IMR-90 (cell line): ENCODE measurements at regions not wholly inside any gene's neighbourhood (a gene's known extent, or its start where the extent isn't known, plus 50 kb on each side); places are given as distances from the start of the nearest gene placed in this dataset.

Source experiments
- ATAC-seq: fragments of 200-7000 bp; cut with Tn5 transposase; 2 replicates; pipeline ENCODE4 v1.9.1; 2020; ENCODE audit warnings: low read depth, mild to moderate bottlenecking, moderate library complexity
- BruUV-seq: library from RNA; stranded (reverse); fragments of 400-500 nt; replicated peaks from 2 replicates; lab custom pipeline; 2021; lab: Mats Ljungman, UMichigan
- CTCF ChIA-PET: fragments of 300-600 bp; formaldehyde crosslinking; extraction: SDS; loops from one replicate; lab custom pipeline; 2021; ENCODE audit warnings: antibody characterized with exemption; lab: Yijun Ruan, JAX
- POLR2A ChIA-PET: fragments of 300-600 bp; sonication (Branson Sonifier 250); formaldehyde crosslinking; loops from one replicate; lab custom pipeline; 2022; ENCODE audit warnings: antibody characterized with exemption; ENCODE audit not compliant: unreplicated experiment; lab: Charles Lee
- DNase-seq: peaks from one replicate; pipeline ENCODE4 v3.0.0; 2013
- H2AFZ ChIP-seq: replicated peaks from 2 replicates; pipeline ENCODE3; 2013; ENCODE audit warnings: low read length, mild to moderate bottlenecking; ENCODE audit not compliant: poor library complexity
- H2AK5ac ChIP-seq: 2 replicates; pipeline ENCODE4 v1.6.1; 2013; ENCODE audit warnings: low read depth, low read length, inconsistent platforms
- H2AK9ac ChIP-seq: replicated peaks from 2 replicates; pipeline ENCODE3; 2013; ENCODE audit warnings: mild to moderate bottlenecking, low read depth, low read length, moderate library complexity; ENCODE audit not compliant: poor library complexity
- H2BK120ac ChIP-seq: 2 replicates; pipeline ENCODE4 v1.6.1; 2013; ENCODE audit warnings: low read depth, low read length, inconsistent platforms
- H2BK15ac ChIP-seq: 3 replicates; pipeline ENCODE4 v1.6.1; 2013; ENCODE audit warnings: low read depth, low read length, inconsistent platforms
- H2BK20ac ChIP-seq: 2 replicates; pipeline ENCODE4 v1.6.1; 2013; ENCODE audit warnings: low read depth, mild to moderate bottlenecking, inconsistent platforms, low read length, moderate library complexity
- H2BK5ac ChIP-seq: 2 replicates; pipeline ENCODE4 v1.6.1; 2013; ENCODE audit warnings: mild to moderate bottlenecking, low read depth, low read length, inconsistent platforms; ENCODE audit not compliant: poor library complexity, severe bottlenecking
- H3K14ac ChIP-seq: replicated peaks from 2 replicates; pipeline ENCODE4 v1.6.1; 2013; ENCODE audit warnings: low read depth, low read length, inconsistent platforms
- H3K18ac ChIP-seq: 2 replicates; pipeline ENCODE4 v1.6.1; 2013; ENCODE audit warnings: low read depth, low read length, control low read depth
- H3K23ac ChIP-seq: 2 replicates; pipeline ENCODE4 v1.6.1; 2013; ENCODE audit warnings: low read depth, low read length, inconsistent platforms
- H3K27ac ChIP-seq: 2 replicates; pipeline ENCODE4 v1.5.1; 2013; ENCODE audit warnings: mild to moderate bottlenecking, control low read depth, low read length; ENCODE audit not compliant: insufficient read depth
- H3K27me3 ChIP-seq: 2 replicates; pipeline ENCODE4 v1.6.1; 2013; ENCODE audit warnings: low read length; ENCODE audit not compliant: control insufficient read depth, insufficient read depth
- H3K36me3 ChIP-seq: 2 replicates; pipeline ENCODE4 v1.6.1; 2013; ENCODE audit warnings: low read length, mixed read lengths; ENCODE audit not compliant: control insufficient read depth, insufficient read depth
- H3K4ac ChIP-seq: 2 replicates; pipeline ENCODE4 v1.6.1; 2013; ENCODE audit warnings: low read depth, low read length, inconsistent platforms
- H3K4me1 ChIP-seq: 2 replicates; pipeline ENCODE4 v1.6.1; 2013; ENCODE audit warnings: low read length, mixed read lengths; ENCODE audit not compliant: control insufficient read depth, insufficient read depth
- H3K4me2 ChIP-seq: 2 replicates; pipeline ENCODE4 v1.6.1; 2013; ENCODE audit warnings: low read depth, mild to moderate bottlenecking, control low read depth, low read length, moderate library complexity
- H3K4me3 ChIP-seq: 2 replicates; pipeline ENCODE4 v1.5.1; 2013; ENCODE audit warnings: low read depth, mild to moderate bottlenecking, control low read depth, low read length, moderate library complexity; ENCODE audit not compliant: insufficient read depth
- H3K56ac ChIP-seq: 2 replicates; pipeline ENCODE4 v1.6.1; 2013; ENCODE audit warnings: low read length, inconsistent platforms; ENCODE audit not compliant: insufficient read depth; ENCODE audit errors: extremely low read depth
- H3K79me1 ChIP-seq, 2 experiments: 2 replicates each; pipeline ENCODE4 v1.6.1; 2013; ENCODE audit warnings: low read length in 2 of 2, inconsistent platforms in 1 of 2, low read depth in 1 of 2
- H3K9ac ChIP-seq: 2 replicates; pipeline ENCODE4 v1.6.1; 2013; ENCODE audit warnings: low read depth, low read length, control low read depth
- H3K9me1 ChIP-seq: 2 replicates; pipeline ENCODE4 v1.6.1; 2013; ENCODE audit warnings: low read length, inconsistent platforms; ENCODE audit not compliant: insufficient read depth
- H3K9me3 ChIP-seq: 2 replicates; pipeline ENCODE4 v1.6.1; 2013; ENCODE audit warnings: low read length; ENCODE audit not compliant: control insufficient read depth, insufficient read depth
- H4K20me1 ChIP-seq: 2 replicates; pipeline ENCODE4 v1.6.1; 2013; ENCODE audit warnings: low read length, inconsistent platforms; ENCODE audit not compliant: insufficient read depth
- H4K5ac ChIP-seq: 2 replicates; pipeline ENCODE4 v1.6.1; 2013; ENCODE audit warnings: mild to moderate bottlenecking, low read depth, low read length, control low read depth
- H4K8ac ChIP-seq, 2 experiments: 2 replicates each; pipeline ENCODE4 v1.6.1; 2013; ENCODE audit warnings: low read depth in 2 of 2, low read length in 2 of 2, control low read depth in 1 of 2, inconsistent platforms in 1 of 2
- H4K91ac ChIP-seq: 2 replicates; pipeline ENCODE4 v1.6.1; 2013; ENCODE audit warnings: low read depth, low read length, inconsistent platforms; ENCODE audit not compliant: insufficient read depth
- BHLHE40 ChIP-seq: fragments of 150-350 bp; IDR thresholded peaks from 2 replicates; pipeline ENCODE4 v1.6.1; 2016; ENCODE audit warnings: mild to moderate bottlenecking, low read depth, low read length
- CEBPB ChIP-seq: IDR thresholded peaks from 2 replicates; pipeline ENCODE4 v1.6.1; 2012; ENCODE audit warnings: low read depth, low read length, improper control_type of control experiment
- CHD1 ChIP-seq: IDR thresholded peaks from 2 replicates; pipeline ENCODE4 v1.6.1; 2012; ENCODE audit warnings: low read depth, low read length, improper control_type of control experiment
- FOS ChIP-seq: fragments of 150-350 bp; IDR thresholded peaks from 2 replicates; pipeline ENCODE4 v1.6.1; 2016; ENCODE audit warnings: low read depth, low read length
- MAFK ChIP-seq: IDR thresholded peaks from 2 replicates; pipeline ENCODE4 v1.6.1; 2012; ENCODE audit warnings: low read depth, low read length, improper control_type of control experiment
- MAZ ChIP-seq: IDR thresholded peaks from 2 replicates; pipeline ENCODE4 v1.6.1; 2012; ENCODE audit warnings: low read depth, mild to moderate bottlenecking, low read length, improper control_type of control experiment, moderate library complexity, borderline replicate concordance
- MXI1 ChIP-seq: IDR thresholded peaks from 2 replicates; pipeline ENCODE4 v1.6.1; 2012; ENCODE audit warnings: low read depth, mild to moderate bottlenecking, low read length, moderate library complexity, borderline replicate concordance
- NFE2L2 ChIP-seq: fragments of 150-350 bp; IDR thresholded peaks from 2 replicates; pipeline ENCODE4 v1.6.1; 2016; ENCODE audit warnings: low read depth, mild to moderate bottlenecking, low read length
- POLR2A ChIP-seq: IDR thresholded peaks from 2 replicates; pipeline ENCODE4 v1.6.1; 2012; ENCODE audit warnings: mild to moderate bottlenecking, low read depth, low read length
- RAD21 ChIP-seq: IDR thresholded peaks from 2 replicates; pipeline ENCODE4 v1.6.1; 2012; ENCODE audit warnings: low read length, improper control_type of control experiment
- RCOR1 ChIP-seq: IDR thresholded peaks from 2 replicates; pipeline ENCODE4 v1.6.1; 2012; ENCODE audit warnings: mild to moderate bottlenecking, low read length, improper control_type of control experiment; ENCODE audit not compliant: insufficient replicate concordance
- RFX5 ChIP-seq: IDR thresholded peaks from 2 replicates; pipeline ENCODE4 v1.8.0; 2012; ENCODE audit warnings: low read depth, mild to moderate bottlenecking, low read length, moderate library complexity
- SMC3 ChIP-seq: fragments of 150-350 bp; IDR thresholded peaks from 2 replicates; pipeline ENCODE4 v1.6.1; 2016; ENCODE audit warnings: low read depth, mild to moderate bottlenecking, antibody characterized with exemption, low read length, moderate library complexity
- dilution Hi-C: fragments of 300-500 bp; cut with HindIII; formaldehyde crosslinking; loops from one replicate; pipeline ENCODE4 v1.14.3; 2018; ENCODE audit warnings: low sequenced_read_pairs; ENCODE audit not compliant: unreplicated experiment
- in situ Hi-C: fragments of 300-500 bp; cut with MboI; formaldehyde crosslinking; loops from 3 replicates; pipeline ENCODE4 v1.14.3; 2019; ENCODE audit warnings: low sequenced_read_pairs, inconsistent platforms, mixed read lengths
- intact Hi-C: fragments of 100-400 bp; cut with micrococcal nuclease; formaldehyde crosslinking; loops from 2 replicates; pipeline ENCODE4 v1.10.0; 2022
- TF ChIP-seq, protein P1 (sequence below): fragments of 150-350 bp; IDR thresholded peaks from 2 replicates; pipeline ENCODE4 v1.6.1; 2016; ENCODE audit warnings: low read depth, mild to moderate bottlenecking, low read length, moderate library complexity, borderline replicate concordance
- TF ChIP-seq, protein P2 (sequence below): conservative IDR thresholded peaks from 2 replicates; pipeline ENCODE4 v1.5.1; 2012; ENCODE audit warnings: mild to moderate bottlenecking, low read depth, low read length, improper control_type of control experiment
- TF ChIP-seq, protein P3 (sequence below): fragments of 150-350 bp; IDR thresholded peaks from 2 replicates; pipeline ENCODE4 v1.6.1; 2017; ENCODE audit warnings: mild to moderate bottlenecking, antibody characterized with exemption, low read length, low read depth

DNA sequence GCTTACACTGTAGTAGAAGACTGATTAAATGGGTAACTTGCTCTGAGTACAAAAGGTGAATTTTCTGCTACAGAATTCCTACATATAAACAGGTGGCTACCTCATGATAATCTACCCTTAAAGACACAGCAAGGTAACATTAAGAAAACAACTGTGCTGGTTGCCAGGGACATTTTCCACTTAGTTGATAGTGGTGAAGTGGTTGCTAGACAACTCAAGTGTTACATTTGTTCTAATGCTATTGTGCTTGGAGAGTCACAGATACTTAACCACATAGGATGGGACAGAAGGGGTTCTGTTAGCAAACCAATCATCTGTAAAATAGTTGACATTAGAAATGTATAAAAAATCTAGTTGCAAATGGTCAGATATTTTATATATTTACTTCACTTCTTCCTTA lies 870.3 kb upstream of the SEL1L start:
- CTCF ChIA-PET, result no interaction called here
- POLR2A ChIA-PET, result no interaction called here
- TF ChIP-seq FOS (no peak), RCOR1 (no peak), CHD1 (no peak), MXI1 (no peak), NFE2L2 (no peak), SMC3 (no peak), MAFK (no peak), CEBPB (no peak), BHLHE40 (no peak), RFX5 (no peak), RAD21 (no peak), MAZ (no peak), POLR2A (no peak)
- TF ChIP-seq, protein P1, sequence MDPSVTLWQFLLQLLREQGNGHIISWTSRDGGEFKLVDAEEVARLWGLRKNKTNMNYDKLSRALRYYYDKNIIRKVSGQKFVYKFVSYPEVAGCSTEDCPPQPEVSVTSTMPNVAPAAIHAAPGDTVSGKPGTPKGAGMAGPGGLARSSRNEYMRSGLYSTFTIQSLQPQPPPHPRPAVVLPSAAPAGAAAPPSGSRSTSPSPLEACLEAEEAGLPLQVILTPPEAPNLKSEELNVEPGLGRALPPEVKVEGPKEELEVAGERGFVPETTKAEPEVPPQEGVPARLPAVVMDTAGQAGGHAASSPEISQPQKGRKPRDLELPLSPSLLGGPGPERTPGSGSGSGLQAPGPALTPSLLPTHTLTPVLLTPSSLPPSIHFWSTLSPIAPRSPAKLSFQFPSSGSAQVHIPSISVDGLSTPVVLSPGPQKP, result no peak
- TF ChIP-seq, protein P2, sequence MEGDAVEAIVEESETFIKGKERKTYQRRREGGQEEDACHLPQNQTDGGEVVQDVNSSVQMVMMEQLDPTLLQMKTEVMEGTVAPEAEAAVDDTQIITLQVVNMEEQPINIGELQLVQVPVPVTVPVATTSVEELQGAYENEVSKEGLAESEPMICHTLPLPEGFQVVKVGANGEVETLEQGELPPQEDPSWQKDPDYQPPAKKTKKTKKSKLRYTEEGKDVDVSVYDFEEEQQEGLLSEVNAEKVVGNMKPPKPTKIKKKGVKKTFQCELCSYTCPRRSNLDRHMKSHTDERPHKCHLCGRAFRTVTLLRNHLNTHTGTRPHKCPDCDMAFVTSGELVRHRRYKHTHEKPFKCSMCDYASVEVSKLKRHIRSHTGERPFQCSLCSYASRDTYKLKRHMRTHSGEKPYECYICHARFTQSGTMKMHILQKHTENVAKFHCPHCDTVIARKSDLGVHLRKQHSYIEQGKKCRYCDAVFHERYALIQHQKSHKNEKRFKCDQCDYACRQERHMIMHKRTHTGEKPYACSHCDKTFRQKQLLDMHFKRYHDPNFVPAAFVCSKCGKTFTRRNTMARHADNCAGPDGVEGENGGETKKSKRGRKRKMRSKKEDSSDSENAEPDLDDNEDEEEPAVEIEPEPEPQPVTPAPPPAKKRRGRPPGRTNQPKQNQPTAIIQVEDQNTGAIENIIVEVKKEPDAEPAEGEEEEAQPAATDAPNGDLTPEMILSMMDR, result no peak
- TF ChIP-seq, protein P3, sequence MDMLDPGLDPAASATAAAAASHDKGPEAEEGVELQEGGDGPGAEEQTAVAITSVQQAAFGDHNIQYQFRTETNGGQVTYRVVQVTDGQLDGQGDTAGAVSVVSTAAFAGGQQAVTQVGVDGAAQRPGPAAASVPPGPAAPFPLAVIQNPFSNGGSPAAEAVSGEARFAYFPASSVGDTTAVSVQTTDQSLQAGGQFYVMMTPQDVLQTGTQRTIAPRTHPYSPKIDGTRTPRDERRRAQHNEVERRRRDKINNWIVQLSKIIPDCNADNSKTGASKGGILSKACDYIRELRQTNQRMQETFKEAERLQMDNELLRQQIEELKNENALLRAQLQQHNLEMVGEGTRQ, result no peak

More for the DNA sequence above, 870.3 kb upstream of the SEL1L start:
- in situ Hi-C loops, result no loop called here
- Histone ChIP-seq H3K36me3 (no peaks in the 10 kb centered on the region), H3K9me1 (no peaks in the 10 kb centered on the region), H2BK15ac (no peak overlapping the region), H3K4me2 (no peak overlapping the region), H4K20me1 (no peaks in the 10 kb centered on the region), H3K9ac (no peak overlapping the region), H2BK20ac (no peak overlapping the region), H3K4me3 (no peak overlapping the region), H3K4me1 (no peaks in the 10 kb centered on the region), H3K56ac (no peak overlapping the region), H3K79me1 (no peaks in the 10 kb centered on the region), H3K9me3 (peaks cover 3% of the 10 kb centered on the region; the same call in 1 of the 2 replicates), H3K27ac (no peak overlapping the region), H2AK9ac (no peak overlapping the region), H2AFZ (no peak overlapping the region), H4K8ac (no peak overlapping the region), H3K23ac (no peak overlapping the region), H3K27me3 (no peaks in the 10 kb centered on the region), H2AK5ac (no peak overlapping the region), H4K91ac (no peak overlapping the region), H4K5ac (no peak overlapping the region), H3K4ac (no peak overlapping the region), H2BK5ac (no peak overlapping the region), H3K14ac (no peak overlapping the region), H2BK120ac (no peak overlapping the region), H3K18ac (no peak overlapping the region)
- intact Hi-C loops, result no loop called here
- BruUV-seq, result no TSS peak
- dilution Hi-C loops, result no loop called here
- ATAC-seq (no peak), DNase-seq (no peak)
